ENCODE measurements at regions not wholly inside any gene's neighbourhood (a gene's known extent, or its start where the extent isn't known, plus 50 kb on each side); places are given as distances from the start of the nearest gene placed in this dataset.

DNA sequence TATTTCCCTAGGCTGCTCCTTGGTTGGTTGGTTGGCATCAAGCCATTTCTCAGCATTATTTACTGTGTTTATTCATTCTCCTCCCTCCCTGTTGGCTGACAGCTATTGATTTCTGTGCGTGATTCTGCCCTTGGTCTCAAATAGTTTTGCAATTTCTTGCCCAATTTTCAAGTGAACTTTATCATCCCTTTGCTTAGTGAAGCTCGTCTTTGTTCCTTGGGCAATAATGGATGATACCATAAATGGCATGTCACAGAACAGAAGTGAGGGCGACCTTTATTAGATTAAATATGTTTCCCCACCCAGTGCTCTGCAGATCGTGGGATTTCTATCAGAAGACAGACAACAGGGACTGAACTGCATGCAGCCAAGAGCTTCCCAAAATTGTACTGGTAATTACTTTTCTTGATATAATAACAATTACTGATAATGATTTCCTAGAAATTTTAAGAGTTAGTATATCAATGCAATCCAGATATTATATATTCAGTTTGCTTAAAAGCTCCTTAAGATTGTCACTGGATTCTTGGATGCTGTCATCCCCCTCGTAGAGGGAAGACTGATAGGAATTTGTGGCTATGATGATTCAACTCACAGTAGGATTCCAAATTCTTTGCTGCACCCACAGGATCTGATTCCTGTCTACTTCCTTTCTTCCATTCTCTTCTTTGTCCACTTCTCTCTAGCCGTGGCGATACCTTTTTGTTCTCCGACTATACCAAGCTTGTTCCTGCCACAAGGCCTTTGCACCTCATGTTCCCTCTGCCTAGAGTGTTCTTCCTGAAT is 122.1 kb upstream of the KAZN start:
- no peak for DNase-seq
- Histone ChIP-seq H3K4me3 (ENCODE audit: low read length) (no peak overlapping the region), H3K27me3 (ENCODE audit: insufficient read depth, low read length, poor library complexity, severe bottlenecking) (no peaks in the 10 kb centered on the region), H3K36me3 (ENCODE audit: insufficient read depth, low read length) (no peaks in the 10 kb centered on the region), H3K4me1 (ENCODE audit: insufficient read depth, low read length) (no peaks in the 10 kb centered on the region), H3K27ac (ENCODE audit: low read depth, low read length) (no peak overlapping the region), H3K9me3 (ENCODE audit: low read length) (no peaks in the 10 kb centered on the region)
- Mint-ChIP-seq H3K27ac (no peak overlapping the region), H3K9me3 (peaks cover 0 to 3% (median 0%) of the 10 kb centered on the region in 5 donors), H3K27me3 (peaks cover 0 to 3% of the 10 kb centered on the region in 2 donors), H3K36me3 (peaks cover 0 to 1% (median 0%) of the 10 kb centered on the region in 3 donors), H3K4me1 (no peaks in the 10 kb centered on the region), H3K4me3 (no peak overlapping the region)
- ChIA-PET CTCF (no interaction called here), POLR2A (no interaction called here)

DNA sequence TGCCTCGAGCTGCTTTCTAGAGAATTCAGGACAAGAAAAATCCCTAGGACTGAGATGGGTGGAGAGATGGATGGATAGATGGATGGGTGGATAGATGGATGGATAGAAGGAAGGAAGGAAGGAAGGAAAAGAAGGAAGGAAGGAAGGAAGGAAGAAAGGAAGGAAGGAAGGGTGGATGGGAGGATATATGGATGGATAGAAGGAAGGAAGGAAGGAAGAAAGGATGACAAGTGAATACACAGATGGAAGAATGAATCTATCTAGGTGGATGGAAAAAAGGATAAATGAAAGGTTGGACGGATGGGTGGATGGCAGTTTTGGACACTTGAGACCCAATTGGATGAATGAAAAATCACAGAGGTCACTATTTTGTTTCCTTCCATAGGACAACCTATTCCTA is 120.4 kb upstream of the KAZN start:
- ChIA-PET POLR2A (no interaction called here), CTCF (no interaction called here)
- Histone ChIP-seq H3K27me3 (ENCODE audit: insufficient read depth, low read length, poor library complexity, severe bottlenecking) (no peaks in the 10 kb centered on the region), H3K27ac (ENCODE audit: low read depth, low read length) (no peak overlapping the region), H3K4me1 (ENCODE audit: insufficient read depth, low read length) (no peaks in the 10 kb centered on the region), H3K4me3 (ENCODE audit: low read length) (no peak overlapping the region), H3K36me3 (ENCODE audit: insufficient read depth, low read length) (no peaks in the 10 kb centered on the region), H3K9me3 (ENCODE audit: low read length) (no peaks in the 10 kb centered on the region)
- Mint-ChIP-seq H3K9me3 (peaks cover 0 to 3% (median 0%) of the 10 kb centered on the region in 5 donors), H3K4me1 (no peaks in the 10 kb centered on the region), H3K4me3 (no peak overlapping the region), H3K36me3 (peaks cover 0 to 1% (median 0%) of the 10 kb centered on the region in 3 donors), H3K27ac (no peak overlapping the region), H3K27me3 (peaks cover 0 to 8% of the 10 kb centered on the region in 2 donors)
- DNase-seq = no peak

GRCh38 chr1:14479865-14480264 is 118.6 kb upstream of the KAZN start:
- Mint-ChIP-seq H3K4me3 (no peak overlapping the region), H3K27ac (no peak overlapping the region), H3K36me3 (no peaks in the 10 kb centered on the region), H3K27me3 (peaks cover 0 to 6% of the 10 kb centered on the region in 2 donors), H3K4me1 (no peaks in the 10 kb centered on the region), H3K9me3 (peaks cover 0 to 2% (median 0%) of the 10 kb centered on the region in 5 donors)
- no peaks in the 10 kb centered on the region for H3K4me1 ChIP-seq (ENCODE audit: insufficient read depth, low read length)
- no peak overlapping the region for H3K4me3 ChIP-seq (ENCODE audit: low read length)
- H3K9me3 ChIP-seq (ENCODE audit: low read length) = no peaks in the 10 kb centered on the region
- no peak for DNase-seq
- H3K27me3 ChIP-seq (ENCODE audit: insufficient read depth, low read length, poor library complexity, severe bottlenecking) = no peaks in the 10 kb centered on the region
- CTCF ChIA-PET = no interaction called here
- no peaks in the 10 kb centered on the region for H3K36me3 ChIP-seq (ENCODE audit: insufficient read depth, low read length)
- POLR2A ChIA-PET = no interaction called here
- H3K27ac ChIP-seq (ENCODE audit: low read depth, low read length) = no peak overlapping the region

GRCh38 chr1:14482784-14483450 is 115.6 kb upstream of the KAZN start:
- ChIA-PET POLR2A (no interaction called here), CTCF (no interaction called here)
- DNase-seq = no peak
- H3K9me3 Mint-ChIP-seq = no peaks in the 10 kb centered on the region
- no peaks in the 10 kb centered on the region for H3K9me3 ChIP-seq (ENCODE audit: low read length)
- H3K4me3 ChIP-seq (ENCODE audit: low read length) = no peak overlapping the region
- no peak overlapping the region for H3K27ac Mint-ChIP-seq
- H3K36me3 Mint-ChIP-seq = no peaks in the 10 kb centered on the region
- H3K27me3 Mint-ChIP-seq = peaks cover 0 to 6% of the 10 kb centered on the region in 2 donors
- no peak overlapping the region for H3K4me3 Mint-ChIP-seq
- H3K4me1 Mint-ChIP-seq = no peaks in the 10 kb centered on the region
- no peaks in the 10 kb centered on the region for H3K27me3 ChIP-seq (ENCODE audit: insufficient read depth, low read length, poor library complexity, severe bottlenecking)
- no peaks in the 10 kb centered on the region for H3K36me3 ChIP-seq (ENCODE audit: insufficient read depth, low read length)
- H3K27ac ChIP-seq (ENCODE audit: low read depth, low read length) = no peak overlapping the region
- H3K4me1 ChIP-seq (ENCODE audit: insufficient read depth, low read length) = no peaks in the 10 kb centered on the region

GRCh38 chr1:14485285-14485684 is 113.2 kb upstream of the KAZN start:
- no peak overlapping the region for H3K27ac Mint-ChIP-seq
- no peaks in the 10 kb centered on the region for H3K36me3 ChIP-seq (ENCODE audit: insufficient read depth, low read length)
- peaks cover 0 to 6% of the 10 kb centered on the region in 2 donors for H3K27me3 Mint-ChIP-seq
- H3K36me3 Mint-ChIP-seq = no peaks in the 10 kb centered on the region
- no peaks in the 10 kb centered on the region for H3K27me3 ChIP-seq (ENCODE audit: insufficient read depth, low read length, poor library complexity, severe bottlenecking)
- ChIA-PET POLR2A (no interaction called here), CTCF (no interaction called here)
- DNase-seq = no peak
- no peaks in the 10 kb centered on the region for H3K9me3 Mint-ChIP-seq
- no peaks in the 10 kb centered on the region for H3K4me1 Mint-ChIP-seq
- no peaks in the 10 kb centered on the region for H3K4me1 ChIP-seq (ENCODE audit: insufficient read depth, low read length)
- no peak overlapping the region for H3K4me3 Mint-ChIP-seq
- H3K9me3 ChIP-seq (ENCODE audit: low read length) = no peaks in the 10 kb centered on the region
- no peak overlapping the region for H3K27ac ChIP-seq (ENCODE audit: low read depth, low read length)
- H3K4me3 ChIP-seq (ENCODE audit: low read length) = no peak overlapping the region

- no peak overlapping the region for H3K27ac ChIP-seq (ENCODE audit: low read depth, low read length)
- H3K4me3 Mint-ChIP-seq = no peak overlapping the region
- H3K4me1 ChIP-seq (ENCODE audit: insufficient read depth, low read length) = no peaks in the 10 kb centered on the region
- H3K4me1 Mint-ChIP-seq = no peaks in the 10 kb centered on the region
- H3K9me3 Mint-ChIP-seq = no peaks in the 10 kb centered on the region
- no peak overlapping the region for H3K27ac Mint-ChIP-seq
- POLR2A ChIA-PET = no interaction called here
- H3K4me3 ChIP-seq (ENCODE audit: low read length) = no peak overlapping the region
- CTCF ChIA-PET = no interaction called here
- peaks cover 0 to 4% of the 10 kb centered on the region in 2 donors for H3K27me3 Mint-ChIP-seq
- no peak for DNase-seq
- H3K27me3 ChIP-seq (ENCODE audit: insufficient read depth, low read length, poor library complexity, severe bottlenecking) = no peaks in the 10 kb centered on the region
- H3K9me3 ChIP-seq (ENCODE audit: low read length) = no peaks in the 10 kb centered on the region
- H3K36me3 ChIP-seq (ENCODE audit: insufficient read depth, low read length) = no peaks in the 10 kb centered on the region
- H3K36me3 Mint-ChIP-seq = no peaks in the 10 kb centered on the region
These were observed 111.9 kb upstream of the KAZN start for GRCh38 chr1:14486401-14487201.

- no peak for DNase-seq
- H3K4me1 Mint-ChIP-seq = no peaks in the 10 kb centered on the region
- H3K4me1 ChIP-seq (ENCODE audit: insufficient read depth, low read length) = no peaks in the 10 kb centered on the region
- H3K27me3 ChIP-seq (ENCODE audit: insufficient read depth, low read length, poor library complexity, severe bottlenecking) = no peaks in the 10 kb centered on the region
- H3K27ac ChIP-seq (ENCODE audit: low read depth, low read length) = no peak overlapping the region
- no peaks in the 10 kb centered on the region for H3K36me3 Mint-ChIP-seq
- no peaks in the 10 kb centered on the region for H3K9me3 ChIP-seq (ENCODE audit: low read length)
- no peak overlapping the region for H3K27ac Mint-ChIP-seq
- CTCF ChIA-PET = no interaction called here
- peaks cover 0 to 2% of the 10 kb centered on the region in 2 donors for H3K27me3 Mint-ChIP-seq
- no peak overlapping the region for H3K4me3 ChIP-seq (ENCODE audit: low read length)
- no peaks in the 10 kb centered on the region for H3K9me3 Mint-ChIP-seq
- no peaks in the 10 kb centered on the region for H3K36me3 ChIP-seq (ENCODE audit: insufficient read depth, low read length)
- H3K4me3 Mint-ChIP-seq = no peak overlapping the region
- POLR2A ChIA-PET = no interaction called here
These were observed 110.8 kb upstream of the KAZN start for GRCh38 chr1:14487671-14488070.

DNA sequence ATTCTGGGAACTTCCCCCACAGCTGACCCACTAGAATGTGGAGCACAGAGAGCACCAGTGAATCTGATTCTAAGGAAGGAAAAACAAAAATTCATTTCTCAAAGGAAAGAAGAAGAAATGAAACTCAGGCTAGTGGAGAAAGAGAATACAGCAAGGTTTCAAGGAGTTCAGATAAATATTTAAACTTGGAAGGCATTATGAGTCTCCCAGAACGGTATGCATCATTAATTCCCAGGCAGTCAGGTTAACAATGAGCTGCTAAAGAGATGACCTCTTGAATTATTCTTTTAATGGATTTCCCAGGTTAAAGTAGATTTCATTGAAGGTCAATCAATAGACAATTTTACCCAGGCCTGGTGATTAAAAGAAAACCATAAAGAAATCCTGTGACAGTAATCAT is 103.6 kb upstream of the KAZN start:
- Mint-ChIP-seq H3K27ac (no peak overlapping the region), H3K4me3 (no peak overlapping the region), H3K27me3 (peaks cover 4 to 30% of the 10 kb centered on the region in 2 donors), H3K4me1 (no peaks in the 10 kb centered on the region), H3K36me3 (no peaks in the 10 kb centered on the region), H3K9me3 (peaks cover 0 to 2% (median 0%) of the 10 kb centered on the region in 5 donors)
- ChIA-PET CTCF (no interaction called here), POLR2A (no interaction called here)
- Histone ChIP-seq H3K27ac (ENCODE audit: low read depth, low read length) (no peak overlapping the region), H3K4me1 (ENCODE audit: insufficient read depth, low read length) (no peaks in the 10 kb centered on the region), H3K9me3 (ENCODE audit: low read length) (no peaks in the 10 kb centered on the region), H3K27me3 (ENCODE audit: insufficient read depth, low read length, poor library complexity, severe bottlenecking) (no peaks in the 10 kb centered on the region), H3K4me3 (ENCODE audit: low read length) (no peak overlapping the region), H3K36me3 (ENCODE audit: insufficient read depth, low read length) (no peaks in the 10 kb centered on the region)
- no peak for DNase-seq
